ENCODE measurements at regions not wholly inside any gene's neighbourhood (a gene's known extent, or its start where the extent isn't known, plus 50 kb on each side); places are given as distances from the start of the nearest gene placed in this dataset.

GRCh38 chr15:29556380-29556779, 265.9 kb downstream of the TJP1 start:
- Histone ChIP-seq H4K91ac (replicated peaks; ENCODE audit: insufficient read length, low read length) (no peak overlapping the region), H3K9me3 (ENCODE audit: insufficient read depth in 2 of 2, low read depth in 1 of 2, low read length in 1 of 2) (no peaks in the 10 kb centered on the region), H3K27ac (ENCODE audit: low read depth, low read length) (no peak overlapping the region), H3K79me1 (ENCODE audit: low read depth, low read length) (no peaks in the 10 kb centered on the region), H2AFZ (ENCODE audit: low read length) (no peak overlapping the region), H3K4me1 (replicated peaks in 1 of 4; ENCODE audit: control insufficient read depth in 3 of 4, insufficient read depth in 4 of 4, low read length in 3 of 4) (no peaks in the 10 kb centered on the region; a peak in 1 of 7 replicates), H2BK12ac (ENCODE audit: low read depth, low read length) (no peak overlapping the region), H3K14ac (ENCODE audit: insufficient read length) (no peak overlapping the region), H2AK5ac (ENCODE audit: low read depth, low read length) (no peak overlapping the region), H3K4me2 (ENCODE audit: insufficient read depth in 1 of 2, low read depth in 2 of 2, low read length in 2 of 2) (no peak overlapping the region), H3K4me3 (ENCODE audit: extremely low read depth in 1 of 4, insufficient read depth in 2 of 4, low read depth in 3 of 4, low read length in 4 of 4) (no peak overlapping the region), H3K27me3 (replicated peaks in 1 of 4; ENCODE audit: control insufficient read depth in 3 of 4, extremely low read depth in 1 of 4, insufficient read depth in 3 of 4, low read length in 3 of 4) (no peaks in the 10 kb centered on the region), H3K23me2 (ENCODE audit: low read depth, low read length) (no peaks in the 10 kb centered on the region; the same call in 1 of the 2 replicates), H4K20me1 (replicated peaks in 1 of 2; ENCODE audit: control insufficient read depth in 1 of 2, insufficient read depth in 2 of 2, low read length in 2 of 2) (peaks cover 0 to 3% of the 10 kb centered on the region in 2 experiments), H3K4ac (replicated peaks; ENCODE audit: insufficient read length, low read depth, low read length) (no peak overlapping the region), H3K23ac (ENCODE audit: insufficient read length) (no peak overlapping the region), H4K8ac (ENCODE audit: extremely low read depth, insufficient read depth, low read length) (no peak overlapping the region), H2BK20ac (ENCODE audit: low read length) (no peak overlapping the region), H4K5ac (ENCODE audit: insufficient read length, low read depth, low read length) (no peak overlapping the region), H2BK15ac (ENCODE audit: low read length) (no peak overlapping the region), H3K9ac (replicated peaks in 1 of 4; ENCODE audit: extremely low read depth in 1 of 4, low read depth in 3 of 4, low read length in 3 of 4) (no peak overlapping the region), H3K56ac (replicated peaks; ENCODE audit: insufficient read length, low read depth, low read length) (no peak overlapping the region), H3K79me2 (ENCODE audit: control insufficient read depth in 1 of 2, insufficient read depth in 2 of 2, low read length in 2 of 2) (no peaks in the 10 kb centered on the region; a peak in 1 of 4 replicates), H3K18ac (ENCODE audit: extremely low read depth, low read length) (no peak overlapping the region), H2BK120ac (replicated peaks; ENCODE audit: low read depth, low read length) (no peak overlapping the region), H2BK5ac (ENCODE audit: low read depth, low read length) (no peak overlapping the region), H3K36me3 (ENCODE audit: control insufficient read depth in 2 of 4, insufficient read depth in 4 of 4, low read length in 3 of 4) (no peaks in the 10 kb centered on the region)
- FAIRE-seq (no peak), DNase-seq (ENCODE audit: low read depth in 1 of 2, low spot score in 2 of 2) (no peak)
- CTCF ChIA-PET (ENCODE audit: partially characterized antibody), result interaction anchor here (1.0 kb wide), 1 partner anchor 12 kb away, joined by 3 read pairs; no protein-coding TSS in a partner anchor
- 91% methylated on average over 2 of the region's 4 CpGs; no CpG with 5 or more reads in 1 of the 2 experiments for WGBS, 2 experiments (ENCODE audit: extremely low coverage in 1 of 2, insufficient coverage in 1 of 2, insufficient read length in 1 of 2, insufficient replicate concordance in 2 of 2, low coverage in 1 of 2, low lambda C conversion rate in 2 of 2, missing lambda C conversion rate in 1 of 2)
- POLR2A ChIA-PET (ENCODE audit: partially characterized antibody), result no interaction called here
- TF ChIP-seq YY1 (IDR thresholded peaks at IDR 0.05; ENCODE audit: low read depth, low read length) (no peak), CTBP2 (IDR thresholded peaks at IDR 0.05; ENCODE audit: borderline replicate concordance, insufficient read depth, insufficient read length, low read length) (no peak), POU5F1 (IDR thresholded peaks at IDR 0.05; ENCODE audit: low read depth, low read length) (no peak), JUN (IDR thresholded peaks at IDR 0.05; ENCODE audit: low read depth, low read length) (no peak), TAF7 (optimal IDR thresholded peaks at IDR 0.05; ENCODE audit: borderline replicate concordance, low read depth, low read length) (no peak), TBP (IDR thresholded peaks at IDR 0.05; ENCODE audit: low read depth, low read length) (no peak), CHD2 (IDR thresholded peaks at IDR 0.05; ENCODE audit: low read length) (no peak), NANOG (IDR thresholded peaks at IDR 0.05; ENCODE audit: insufficient read depth, low read depth, low read length, poor library complexity, severe bottlenecking) (no peak), SRF (IDR thresholded peaks at IDR 0.05; ENCODE audit: low read depth, low read length) (no peak), KDM5A (IDR thresholded peaks at IDR 0.05; ENCODE audit: low read length) (no peak), ZNF274 (IDR thresholded peaks at IDR 0.05; ENCODE audit: borderline replicate concordance, extremely low read depth, low read length) (no peak), GABPA (IDR thresholded peaks at IDR 0.05; ENCODE audit: borderline replicate concordance, insufficient read depth, low read length) (no peak)
- TF ChIP-seq, protein P1, sequence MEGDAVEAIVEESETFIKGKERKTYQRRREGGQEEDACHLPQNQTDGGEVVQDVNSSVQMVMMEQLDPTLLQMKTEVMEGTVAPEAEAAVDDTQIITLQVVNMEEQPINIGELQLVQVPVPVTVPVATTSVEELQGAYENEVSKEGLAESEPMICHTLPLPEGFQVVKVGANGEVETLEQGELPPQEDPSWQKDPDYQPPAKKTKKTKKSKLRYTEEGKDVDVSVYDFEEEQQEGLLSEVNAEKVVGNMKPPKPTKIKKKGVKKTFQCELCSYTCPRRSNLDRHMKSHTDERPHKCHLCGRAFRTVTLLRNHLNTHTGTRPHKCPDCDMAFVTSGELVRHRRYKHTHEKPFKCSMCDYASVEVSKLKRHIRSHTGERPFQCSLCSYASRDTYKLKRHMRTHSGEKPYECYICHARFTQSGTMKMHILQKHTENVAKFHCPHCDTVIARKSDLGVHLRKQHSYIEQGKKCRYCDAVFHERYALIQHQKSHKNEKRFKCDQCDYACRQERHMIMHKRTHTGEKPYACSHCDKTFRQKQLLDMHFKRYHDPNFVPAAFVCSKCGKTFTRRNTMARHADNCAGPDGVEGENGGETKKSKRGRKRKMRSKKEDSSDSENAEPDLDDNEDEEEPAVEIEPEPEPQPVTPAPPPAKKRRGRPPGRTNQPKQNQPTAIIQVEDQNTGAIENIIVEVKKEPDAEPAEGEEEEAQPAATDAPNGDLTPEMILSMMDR (IDR thresholded peaks at IDR 0.05; ENCODE audit: control extremely low read depth in 1 of 3, insufficient read depth in 1 of 3, low read depth in 1 of 3, low read length in 3 of 3), result no peak

Data from H1 (cell line).